B cell (primary cell): ENCODE measurements at regions not wholly inside any gene's neighbourhood (a gene's known extent, or its start where the extent isn't known, plus 50 kb on each side); places are given as distances from the start of the nearest gene placed in this dataset.

Experiments
- ATAC-seq: fragments of 200-7000 bp; cut with Tn5 transposase; one replicate; pipeline ENCODE4 v1.10.0; 2021; ENCODE audit warnings: low read depth, mild to moderate bottlenecking, moderate number of reproducible peaks, moderate library complexity
- CTCF ChIA-PET: fragments of 350-600 bp; sonication (Branson Sonifier 250); formaldehyde crosslinking; loops from one replicate; lab custom pipeline; 2021; ENCODE audit warnings: antibody characterized with exemption, inconsistent platforms; lab: Charles Lee
- POLR2A ChIA-PET: fragments of 350-600 bp; sonication (Branson Sonifier 250); formaldehyde crosslinking; loops from one replicate; lab custom pipeline; 2021; ENCODE audit warnings: antibody characterized with exemption; lab: Charles Lee
- DNase-seq: peaks from one replicate; pipeline ENCODE4 v3.0.0; 2013
- H2AFZ ChIP-seq: 2 replicates; pipeline ENCODE4 v1.6.1; 2012; ENCODE audit warnings: mild to moderate bottlenecking, low read depth, low read length; ENCODE audit not compliant: insufficient read depth, poor library complexity, severe bottlenecking
- H3K27ac ChIP-seq, 2 donors: 1 replicate in 1 of 2; 2 replicates in 1 of 2; pipeline ENCODE4 v1.5.1; 2012 to 2013; ENCODE audit warnings: low read length in 2 of 2, mild to moderate bottlenecking in 2 of 2, moderate library complexity in 1 of 2
- H3K27me3 ChIP-seq, 4 experiments: fragments of 200-600 bp in 1 of 4; sonication (generic) in 1 of 4; replicated peaks in 1 of 4; 1 replicate in 2 of 4; 2 replicates in 2 of 4; pipeline versions ENCODE4 v1.6.1 to v1.7.0; 2013 to 2016; ENCODE audit warnings: low read length in 3 of 4, mild to moderate bottlenecking in 2 of 4, mixed read lengths in 1 of 4, moderate library complexity in 1 of 4; ENCODE audit not compliant: insufficient read depth in 4 of 4, control insufficient read depth in 3 of 4; ENCODE audit errors: control extremely low read depth in 1 of 4
- H3K36me3 ChIP-seq, 2 experiments: replicated peaks in 1 of 2; 1 replicate in 1 of 2; 2 replicates in 1 of 2; pipeline versions ENCODE4 v1.6.1 to v1.7.1; 2013; ENCODE audit warnings: low read length in 1 of 2; ENCODE audit not compliant: insufficient read depth in 2 of 2, control insufficient read depth in 1 of 2; ENCODE audit errors: control extremely low read depth in 1 of 2, extremely low read depth in 1 of 2
- H3K4me1 ChIP-seq, 2 donors: fragments of 200-600 bp in 1 of 2; sonication (generic) in 1 of 2; 1 replicate in 1 of 2; 2 replicates in 1 of 2; pipeline versions ENCODE4 v1.5.1 to v1.6.1; 2013 to 2017; ENCODE audit warnings: low read length in 2 of 2; ENCODE audit not compliant: control insufficient read depth in 2 of 2, insufficient read depth in 2 of 2
- H3K4me2 ChIP-seq: replicated peaks from 2 replicates; pipeline ENCODE3; 2012; ENCODE audit warnings: mild to moderate bottlenecking, low read depth, low read length; ENCODE audit not compliant: poor library complexity, severe bottlenecking
- H3K4me3 ChIP-seq, 5 experiments: fragments of 200-600 bp in 1 of 5; sonication (generic) in 1 of 5; 1 replicate in 3 of 5; 2 replicates in 2 of 5; pipeline versions ENCODE4 v1.5.1 to v1.7.0; 2011 to 2016; ENCODE audit warnings: low read length in 4 of 5, mild to moderate bottlenecking in 4 of 5, low read depth in 2 of 5, control low read depth in 1 of 5, moderate library complexity in 1 of 5; ENCODE audit not compliant: insufficient read depth in 1 of 5; ENCODE audit errors: control extremely low read depth in 1 of 5, extremely low read depth in 1 of 5
- H3K79me2 ChIP-seq: fragments of 200-600 bp; sonication (generic); one replicate; pipeline ENCODE4 v1.6.0; 2016; ENCODE audit warnings: low read length; ENCODE audit not compliant: control insufficient read depth, insufficient read depth
- H3K9ac ChIP-seq: fragments of 200-600 bp; sonication (generic); 2 replicates; pipeline ENCODE4 v1.6.1; 2017; ENCODE audit warnings: mild to moderate bottlenecking, low read length, moderate library complexity
- H3K9me3 ChIP-seq, 3 donors: one replicate each; pipeline versions ENCODE4 v1.6.1 to v1.7.1; 2013; ENCODE audit warnings: low read length in 2 of 3; ENCODE audit not compliant: control insufficient read depth in 2 of 3, insufficient read depth in 1 of 3; ENCODE audit errors: control extremely low read depth in 1 of 3
- H4K20me1 ChIP-seq: 2 replicates; pipeline ENCODE4 v1.6.0; 2012; ENCODE audit warnings: mild to moderate bottlenecking, low read length; ENCODE audit not compliant: insufficient read depth, control insufficient read depth, poor library complexity, severe bottlenecking
- H3K27ac Mint-ChIP-seq: one replicate; pipeline ENCODE4 v1.8.0; 2021; ENCODE audit warnings: mixed read lengths
- H3K27me3 Mint-ChIP-seq: one replicate; pipeline ENCODE4 v1.8.0; 2021; ENCODE audit warnings: mixed read lengths
- H3K4me1 Mint-ChIP-seq: one replicate; pipeline ENCODE4 v1.8.0; 2021; ENCODE audit warnings: mixed read lengths
- H3K4me3 Mint-ChIP-seq: one replicate; pipeline ENCODE4 v1.8.0; 2021; ENCODE audit warnings: mixed read lengths
- H3K9me3 Mint-ChIP-seq: one replicate; pipeline ENCODE4 v1.8.0; 2022; ENCODE audit warnings: mixed read lengths; ENCODE audit not compliant: insufficient read depth
- CTCF ChIP-seq: fragments of 200-600 bp; IDR thresholded peaks from one replicate; pipeline ENCODE4 v1.8.0; 2022; ENCODE audit warnings: antibody characterized with exemption, mild to moderate bottlenecking
- EZH2 ChIP-seq: IDR thresholded peaks from 2 replicates; pipeline ENCODE4 v1.6.1; 2012; ENCODE audit warnings: borderline replicate concordance, low read depth, mild to moderate bottlenecking, moderate library complexity, low read length; ENCODE audit not compliant: insufficient read depth, poor library complexity, severe bottlenecking
- WGBS: methylation state at CpG from one replicate; pipeline ENCODE4 v1.1.5; 2013; ENCODE audit warnings: missing lambda C conversion rate; ENCODE audit not compliant: insufficient coverage; 5-methylcytosine and 5-hydroxymethylcytosine counted together
- intact Hi-C: fragments of 100-400 bp; cut with micrococcal nuclease; formaldehyde crosslinking; loops from one replicate; pipeline ENCODE4 v1.10.0; 2022

GRCh38 chr20:58137236-58137635 lies 91.2 kb downstream of the ANKRD60 start:
- Mint-ChIP-seq H3K9me3 (no peaks in the 10 kb centered on the region), H3K27ac (no peak overlapping the region), H3K27me3 (peaks cover 61% of the 10 kb centered on the region), H3K4me3 (no peak overlapping the region), H3K4me1 (no peaks in the 10 kb centered on the region)
- no peaks in the 10 kb centered on the region for H3K4me1 ChIP-seq
- ChIA-PET POLR2A (no interaction called here), CTCF (no interaction called here)
- peaks cover 0 to 7% (median 5%) of the 10 kb centered on the region in 4 experiments for H3K27me3 ChIP-seq
- no peaks in the 10 kb centered on the region for H3K36me3 ChIP-seq
- WGBS, result 97% methylated on average over 7 of the region's 7 CpGs
- H3K27ac ChIP-seq, result no peak overlapping the region
- H3K79me2 ChIP-seq, result no peaks in the 10 kb centered on the region
- DNase-seq (no peak), ATAC-seq (no peak)
- H3K9ac ChIP-seq, result no peak overlapping the region
- no peak overlapping the region for H3K4me2 ChIP-seq
- H2AFZ ChIP-seq, result no peak overlapping the region
- H3K9me3 ChIP-seq, result no peaks in the 10 kb centered on the region
- H4K20me1 ChIP-seq, result no peaks in the 10 kb centered on the region
- intact Hi-C loops, result no loop called here
- no peak overlapping the region for H3K4me3 ChIP-seq
- TF ChIP-seq CTCF, result no peak
- TF ChIP-seq EZH2, result no peak

- TF ChIP-seq EZH2 (no peak), CTCF (no peak)
- Histone ChIP-seq H3K79me2 (no peaks in the 10 kb centered on the region), H3K4me3 (no peak overlapping the region), H3K9me3 (no peaks in the 10 kb centered on the region), H3K27ac (no peak overlapping the region), H3K4me2 (no peak overlapping the region), H4K20me1 (no peaks in the 10 kb centered on the region), H3K4me1 (no peaks in the 10 kb centered on the region), H3K36me3 (no peaks in the 10 kb centered on the region), H3K27me3 (peaks cover 0 to 8% (median 7%) of the 10 kb centered on the region in 4 experiments), H2AFZ (no peak overlapping the region), H3K9ac (no peak overlapping the region)
- WGBS, result 84% methylated on average over 5 of the region's 5 CpGs
- intact Hi-C loops, result no loop called here
- Mint-ChIP-seq H3K4me3 (no peak overlapping the region), H3K9me3 (no peaks in the 10 kb centered on the region), H3K27me3 (peaks cover 68% of the 10 kb centered on the region), H3K27ac (no peak overlapping the region), H3K4me1 (no peaks in the 10 kb centered on the region)
- ATAC-seq (no peak), DNase-seq (no peak)
- ChIA-PET CTCF (no interaction called here), POLR2A (no interaction called here)
These were observed 92.3 kb downstream of the ANKRD60 start for GRCh38 chr20:58136149-58136484.
